ENCODE measurements at regions not wholly inside any gene's neighbourhood (a gene's known extent, or its start where the extent isn't known, plus 50 kb on each side); places are given as distances from the start of the nearest gene placed in this dataset.

DNA sequence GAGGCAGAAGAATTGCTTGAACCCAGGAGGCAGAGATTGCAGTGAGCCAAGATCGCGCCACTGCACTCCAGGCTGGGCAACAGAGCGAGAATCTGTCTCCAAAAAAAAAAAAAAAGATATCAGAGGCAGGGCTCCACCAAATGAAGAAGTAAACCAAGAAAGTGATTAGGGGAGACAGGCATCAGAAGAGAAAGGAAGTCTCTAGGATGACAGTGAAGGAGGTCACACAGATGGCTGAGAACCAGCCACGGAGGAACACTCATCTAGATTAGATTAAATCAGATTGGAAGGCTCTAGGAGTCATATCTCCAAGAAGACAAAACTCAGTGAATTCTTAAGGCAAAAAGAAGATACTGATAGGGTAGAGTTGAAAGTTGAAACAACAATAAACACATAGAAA, 102.2 kb upstream of the CCDC28A start:
- H2AFZ ChIP-seq (ENCODE audit: low read depth, low read length), result no peak overlapping the region
- peaks cover 6% of the 10 kb centered on the region for H4K20me1 ChIP-seq (replicated peaks; ENCODE audit: control insufficient read depth, extremely low read depth, insufficient read depth, low read length)
- DNase-seq (ENCODE audit: low read depth, low spot score) (no peak), FAIRE-seq (no peak)
- H3K36me3 ChIP-seq (ENCODE audit: control insufficient read depth in 2 of 2, extremely low read depth in 1 of 2, insufficient read depth in 2 of 2, low read length in 2 of 2), result no peaks in the 10 kb centered on the region
- no peak overlapping the region for H3K4me2 ChIP-seq (ENCODE audit: insufficient read depth, low read length)
- H3K9me1 ChIP-seq (replicated peaks; ENCODE audit: control insufficient read depth, extremely low read depth, insufficient read depth, low read length), result peaks cover 6% of the 10 kb centered on the region
- no peak overlapping the region for H3K27ac ChIP-seq (ENCODE audit: insufficient read depth, low read depth, low read length)
- no peaks in the 10 kb centered on the region for H3K9me3 ChIP-seq (replicated peaks; ENCODE audit: control insufficient read depth, insufficient read depth, low read length)
- H3K4me3 ChIP-seq (replicated peaks in 1 of 3; ENCODE audit: insufficient read depth in 1 of 3, low read depth in 1 of 3, low read length in 3 of 3), result no peak overlapping the region
- no peaks in the 10 kb centered on the region for H3K4me1 ChIP-seq (ENCODE audit: control insufficient read depth, extremely low read depth, insufficient read depth, low read length)
- H3K27me3 ChIP-seq (ENCODE audit: control insufficient read depth in 2 of 2, insufficient read depth in 2 of 2, low read length in 2 of 2), result no peaks in the 10 kb centered on the region
- intact Hi-C loops (cut with micrococcal nuclease), result no loop called here
- TF ChIP-seq, protein P1, sequence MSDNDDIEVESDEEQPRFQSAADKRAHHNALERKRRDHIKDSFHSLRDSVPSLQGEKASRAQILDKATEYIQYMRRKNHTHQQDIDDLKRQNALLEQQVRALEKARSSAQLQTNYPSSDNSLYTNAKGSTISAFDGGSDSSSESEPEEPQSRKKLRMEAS (IDR thresholded peaks at IDR 0.05; ENCODE audit: insufficient read depth, insufficient read length), result no peak
- TF ChIP-seq CTCF (IDR thresholded peaks at IDR 0.05; ENCODE audit: extremely low read depth in 1 of 2, insufficient read depth in 1 of 2, low read depth in 1 of 2, low read length in 2 of 2), result no peak
- no peak for TF ChIP-seq MYC (IDR thresholded peaks at IDR 0.05; ENCODE audit: low read depth, low read length)
- no peak for TF ChIP-seq JUN (IDR thresholded peaks at IDR 0.05; ENCODE audit: borderline replicate concordance, insufficient read depth, insufficient read length, low read depth)
- no peak for TF ChIP-seq POLR2AphosphoS5 (IDR thresholded peaks at IDR 0.05; ENCODE audit: insufficient read depth, low read depth, low read length)
- no peak for TF ChIP-seq EZH2 (IDR thresholded peaks at IDR 0.05; ENCODE audit: borderline replicate concordance, low read depth, low read length, severe bottlenecking)
- TF ChIP-seq POLR2A (IDR thresholded peaks at IDR 0.05; ENCODE audit: low read depth, low read length), result no peak
- H3K9ac ChIP-seq (replicated peaks; ENCODE audit: extremely low read depth, insufficient read depth, low read length), result no peak overlapping the region
- H3K79me2 ChIP-seq (ENCODE audit: control insufficient read depth, insufficient read depth, low read length), result peaks cover 83% of the 10 kb centered on the region
- dilution Hi-C loops (cut with MboI; ENCODE audit: extremely low pct_ligation_motif_present, low sequenced_read_pairs), result no loop called here
- CTCF ChIA-PET, result no interaction called here
- BruUV-seq (replicated peaks), result no TSS peak
- POLR2A ChIA-PET, result no interaction called here

All from endothelial cell of umbilical vein (primary cell).